Pons (tissue), 1 donor: ENCODE measurements at regions not wholly inside any gene's neighbourhood (a gene's known extent, or its start where the extent isn't known, plus 50 kb on each side); places are given as distances from the start of the nearest gene placed in this dataset.

Experiments
- DNase-seq: peaks from one replicate; pipeline ENCODE4 v3.0.0-alpha.2; 2016; ENCODE audit warnings: low spot score

- no peak for DNase-seq
Observed at GRCh38 chr3:99542767-99543518, 95.5 kb upstream of the COL8A1 start.

- no peak for DNase-seq
Observed at GRCh38 chr3:99541181-99541580, 97.2 kb upstream of the COL8A1 start.

- no peak for DNase-seq
Observed at GRCh38 chr3:99537416-99537815, 101.0 kb upstream of the COL8A1 start.

- DNase-seq = no peak
Observed at GRCh38 chr3:99536555-99537314, 101.7 kb upstream of the COL8A1 start.

GRCh38 chr3:99534951-99535704 is 103.3 kb upstream of the COL8A1 start:
- no peak for DNase-seq

- DNase-seq = peak; percentile 53
Observed at GRCh38 chr3:99532246-99532645, 106.1 kb upstream of the COL8A1 start.

GRCh38 chr3:99529265-99529664 is 109.1 kb upstream of the COL8A1 start:
- DNase-seq = no peak

GRCh38 chr3:99526921-99527320 is 111.5 kb upstream of the COL8A1 start:
- no peak for DNase-seq

GRCh38 chr3:99524559-99524958 is 113.8 kb upstream of the COL8A1 start:
- no peak for DNase-seq

- DNase-seq = no peak
Observed at GRCh38 chr3:99523431-99524127, 114.8 kb upstream of the COL8A1 start.

- DNase-seq = no peak
Observed at GRCh38 chr3:99522147-99522546, 116.2 kb upstream of the COL8A1 start.

- DNase-seq = no peak
Observed at GRCh38 chr3:99521551-99521950, 116.8 kb upstream of the COL8A1 start.

GRCh38 chr3:99520513-99520912 is 117.9 kb upstream of the COL8A1 start:
- DNase-seq = no peak

GRCh38 chr3:99516936-99517335 is 121.5 kb upstream of the COL8A1 start:
- no peak for DNase-seq

GRCh38 chr3:99515891-99516290 is 122.5 kb upstream of the COL8A1 start:
- no peak for DNase-seq

- no peak for DNase-seq
Observed at GRCh38 chr3:99509224-99509623, 129.2 kb upstream of the COL8A1 start.

- DNase-seq = no peak
Observed at GRCh38 chr3:99508191-99508590, 130.2 kb upstream of the COL8A1 start.

GRCh38 chr3:99505646-99506269 is 132.6 kb upstream of the COL8A1 start:
- no peak for DNase-seq

GRCh38 chr3:99505200-99505599 is 133.2 kb upstream of the COL8A1 start:
- no peak for DNase-seq

- no peak for DNase-seq
Observed at GRCh38 chr3:99504258-99504657, 134.1 kb upstream of the COL8A1 start.

GRCh38 chr3:99503350-99503749 is 135.0 kb upstream of the COL8A1 start:
- DNase-seq = no peak

GRCh38 chr3:99502871-99503270 is 135.5 kb upstream of the COL8A1 start:
- no peak for DNase-seq
